LHCN-M2 (cell line): ENCODE measurements at regions not wholly inside any gene's neighbourhood (a gene's known extent, or its start where the extent isn't known, plus 50 kb on each side); places are given as distances from the start of the nearest gene placed in this dataset.

Experiments
- DNase-seq: peaks from one replicate; pipeline ENCODE4 v3.0.0-alpha.2; 2012; ENCODE audit warnings: low read depth

- no peak for DNase-seq
These were observed 210.5 kb upstream of the SP4 start for GRCh38 chr7:21217365-21217764.

GRCh38 chr7:21218155-21218554, 209.7 kb upstream of the SP4 start:
- no peak for DNase-seq

GRCh38 chr7:21221130-21221529, 206.8 kb upstream of the SP4 start:
- no peak for DNase-seq

GRCh38 chr7:21238400-21239116, 189.3 kb upstream of the SP4 start:
- DNase-seq = no peak

GRCh38 chr7:21243265-21243664, 184.6 kb upstream of the SP4 start:
- DNase-seq = no peak

- no peak for DNase-seq
These were observed 176.6 kb upstream of the SP4 start for GRCh38 chr7:21251151-21251800.

- peak; percentile 29 for DNase-seq
These were observed 173.9 kb upstream of the SP4 start for GRCh38 chr7:21253740-21254687.

- DNase-seq = peak; percentile 39
These were observed 171.5 kb upstream of the SP4 start for GRCh38 chr7:21256310-21256877.

- no peak for DNase-seq
These were observed 166.9 kb upstream of the SP4 start for GRCh38 chr7:21260939-21261338.

GRCh38 chr7:21261627-21262594, 166.0 kb upstream of the SP4 start:
- DNase-seq = peak; percentile 3

GRCh38 chr7:21269021-21269420, 158.9 kb upstream of the SP4 start:
- DNase-seq = no peak

GRCh38 chr7:21276471-21277035, 151.3 kb upstream of the SP4 start:
- DNase-seq = no peak

GRCh38 chr7:21278944-21279343, 148.9 kb upstream of the SP4 start:
- no peak for DNase-seq

GRCh38 chr7:21281193-21281592, 146.7 kb upstream of the SP4 start:
- no peak for DNase-seq

- DNase-seq = no peak
These were observed 134.1 kb upstream of the SP4 start for GRCh38 chr7:21293771-21294170.

GRCh38 chr7:21299766-21300165, 128.1 kb upstream of the SP4 start:
- DNase-seq = no peak

GRCh38 chr7:21300692-21301091, 127.2 kb upstream of the SP4 start:
- no peak for DNase-seq

- no peak for DNase-seq
These were observed 123.0 kb upstream of the SP4 start for GRCh38 chr7:21304808-21305375.

- DNase-seq = no peak
These were observed 122.2 kb upstream of the SP4 start for GRCh38 chr7:21305455-21306235.
